Thoracic aorta (tissue), 2 donors: ENCODE measurements at regions not wholly inside any gene's neighbourhood (a gene's known extent, or its start where the extent isn't known, plus 50 kb on each side); places are given as distances from the start of the nearest gene placed in this dataset.
"Not testable (repeated sequence)": the region's sequence is repeated elsewhere in the genome, so short reads cannot be mapped to it uniquely, and the experiment has no call there.

Experiments
- ATAC-seq: fragments of 150-250 bp; one replicate; pipeline ENCODE4 v1.8.0; 2017; ENCODE audit warnings: low read depth; ENCODE audit not compliant: insufficient number of reproducible peaks, low FRiP score
- DNase-seq: peaks from one replicate; pipeline ENCODE4 v3.0.0-alpha.2; 2020; ENCODE audit warnings: low spot score
- H3K27ac ChIP-seq, 2 donors: fragments of 200-600 bp; sonication (generic); 1 replicate in 1 of 2; 2 replicates in 1 of 2; pipeline ENCODE4 v1.5.1; 2016; ENCODE audit warnings: mild to moderate bottlenecking in 2 of 2, moderate library complexity in 2 of 2
- H3K27me3 ChIP-seq: fragments of 200-600 bp; sonication (generic); replicated peaks from 2 replicates; pipeline ENCODE4 v1.6.0; 2016; ENCODE audit warnings: mild to moderate bottlenecking; ENCODE audit not compliant: insufficient read depth
- H3K36me3 ChIP-seq: fragments of 200-600 bp; sonication (generic); one replicate; pipeline ENCODE4 v1.5.1; 2016
- H3K4me1 ChIP-seq, 2 donors: fragments of 200-600 bp; sonication (generic); 1 replicate in 1 of 2; 2 replicates in 1 of 2; pipeline versions ENCODE4 v1.5.1 to v1.6.0; 2016; ENCODE audit warnings: low read depth in 2 of 2, mild to moderate bottlenecking in 1 of 2; ENCODE audit not compliant: control insufficient read depth in 1 of 2
- H3K4me3 ChIP-seq: fragments of 200-600 bp; sonication (generic); 2 replicates; pipeline ENCODE4 v1.5.1; 2016; ENCODE audit warnings: mild to moderate bottlenecking
- H3K9me3 ChIP-seq: fragments of 200-600 bp; sonication (generic); 2 replicates; pipeline ENCODE4 v1.5.1; 2016
- CTCF ChIP-seq: fragments of 200-600 bp; sonication (generic); IDR thresholded peaks from one replicate; pipeline ENCODE4 v1.5.1; 2019; ENCODE audit warnings: antibody characterized with exemption

GRCh38 chr2:89766141-89766990 is 1074.9 kb downstream of the RPIA start:
- not testable (repeated sequence) for DNase-seq, H3K27ac ChIP-seq, H3K9me3 ChIP-seq, ATAC-seq, H3K27me3 ChIP-seq, H3K36me3 ChIP-seq, H3K4me3 ChIP-seq, H3K4me1 ChIP-seq

- H3K4me1 ChIP-seq, H3K36me3 ChIP-seq, ATAC-seq, H3K27ac ChIP-seq, DNase-seq, H3K9me3 ChIP-seq, H3K27me3 ChIP-seq, H3K4me3 ChIP-seq: not testable (repeated sequence)
These were observed 1075.6 kb downstream of the RPIA start for GRCh38 chr2:89767058-89767457.

- no peak overlapping the region for H3K27ac ChIP-seq
- DNase-seq (no peak), ATAC-seq (no peak)
- no peaks in the 10 kb centered on the region for H3K9me3 ChIP-seq
- no peak for TF ChIP-seq CTCF
- no peaks in the 10 kb centered on the region for H3K36me3 ChIP-seq
- H3K4me3 ChIP-seq, result no peak overlapping the region
- no peaks in the 10 kb centered on the region for H3K27me3 ChIP-seq
- no peaks in the 10 kb centered on the region for H3K4me1 ChIP-seq
These were observed 1076.3 kb downstream of the RPIA start for GRCh38 chr2:89767572-89768435.

GRCh38 chr2:89775885-89776284 is 1084.4 kb downstream of the RPIA start:
- TF ChIP-seq CTCF, result no peak
- no peak for ATAC-seq
- peaks cover 10% of the 10 kb centered on the region for H3K9me3 ChIP-seq

GRCh38 chr2:89780318-89780717 is 1088.8 kb downstream of the RPIA start:
- Histone ChIP-seq H3K9me3 (peaks cover 14% of the 10 kb centered on the region), H3K27me3 (no peaks in the 10 kb centered on the region), H3K4me1 (no peaks in the 10 kb centered on the region), H3K27ac (no peak overlapping the region), H3K36me3 (no peaks in the 10 kb centered on the region), H3K4me3 (no peak overlapping the region)
- ATAC-seq (no peak), DNase-seq (no peak)
- TF ChIP-seq CTCF, result no peak

More at GRCh38 chr2:89775885-89776284, 1084.4 kb downstream of the RPIA start:
- no peak overlapping the region for H3K4me3 ChIP-seq
- H3K27ac ChIP-seq, result no peak overlapping the region
- no peaks in the 10 kb centered on the region for H3K27me3 ChIP-seq
- no peaks in the 10 kb centered on the region for H3K36me3 ChIP-seq
- no peak for DNase-seq
- no peaks in the 10 kb centered on the region for H3K4me1 ChIP-seq

GRCh38 chr2:89781962-89782361 is 1090.5 kb downstream of the RPIA start:
- TF ChIP-seq CTCF, result no peak
- Histone ChIP-seq H3K4me1 (no peaks in the 10 kb centered on the region), H3K36me3 (no peaks in the 10 kb centered on the region), H3K9me3 (peaks cover 9% of the 10 kb centered on the region), H3K27me3 (no peaks in the 10 kb centered on the region), H3K4me3 (no peak overlapping the region), H3K27ac (no peak overlapping the region)
- ATAC-seq (no peak), DNase-seq (no peak)
